ENCODE measurements at regions not wholly inside any gene's neighbourhood (a gene's known extent, or its start where the extent isn't known, plus 50 kb on each side); places are given as distances from the start of the nearest gene placed in this dataset.
"Not testable (repeated sequence)": the region's sequence is repeated elsewhere in the genome, so short reads cannot be mapped to it uniquely, and the experiment has no call there.

DNA sequence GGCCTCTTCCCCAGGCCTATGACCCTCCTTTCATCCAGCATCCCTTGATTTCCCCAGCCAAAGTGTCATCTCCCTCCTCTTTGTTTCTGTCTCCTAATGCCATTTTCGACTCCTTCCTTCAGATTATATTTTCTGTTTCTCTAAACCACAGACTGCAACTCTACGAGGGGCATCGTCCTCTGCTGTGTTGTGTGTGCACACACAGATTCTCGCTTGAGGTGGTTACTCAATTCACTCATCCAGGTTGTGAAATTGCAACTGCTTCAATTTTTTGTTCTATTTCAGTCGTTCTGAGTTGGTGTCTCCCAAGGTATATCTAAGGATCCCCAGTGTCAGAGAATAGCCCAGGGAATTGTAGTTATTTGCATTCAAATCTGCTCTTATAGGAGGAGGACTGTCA is 113.5 kb upstream of the NDUFV2 start:
- DNase-seq (ENCODE audit: low read depth in 1 of 2, low spot score in 1 of 2) = no peak

DNA sequence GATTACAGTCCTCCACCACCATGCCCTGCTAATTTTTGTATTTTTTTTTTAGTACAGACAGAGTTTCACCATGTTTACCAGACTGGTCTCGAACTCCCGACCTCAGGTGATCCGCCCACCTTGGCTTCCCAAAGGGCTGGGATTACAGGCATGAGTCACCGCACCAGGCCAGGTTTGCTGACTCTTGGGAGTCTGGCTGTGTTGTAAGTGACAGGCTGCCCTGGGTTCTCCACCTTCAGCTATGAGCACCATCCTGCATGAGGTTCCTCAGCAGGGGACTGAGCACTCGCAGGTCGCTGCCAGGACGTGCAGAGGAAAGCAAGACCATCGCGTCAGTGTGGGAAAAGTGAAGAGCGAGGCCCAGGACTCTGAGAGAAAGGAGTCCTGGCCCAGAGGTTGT is 112.6 kb upstream of the NDUFV2 start:
- no peak for DNase-seq (ENCODE audit: low read depth in 1 of 2, low spot score in 1 of 2)

DNA sequence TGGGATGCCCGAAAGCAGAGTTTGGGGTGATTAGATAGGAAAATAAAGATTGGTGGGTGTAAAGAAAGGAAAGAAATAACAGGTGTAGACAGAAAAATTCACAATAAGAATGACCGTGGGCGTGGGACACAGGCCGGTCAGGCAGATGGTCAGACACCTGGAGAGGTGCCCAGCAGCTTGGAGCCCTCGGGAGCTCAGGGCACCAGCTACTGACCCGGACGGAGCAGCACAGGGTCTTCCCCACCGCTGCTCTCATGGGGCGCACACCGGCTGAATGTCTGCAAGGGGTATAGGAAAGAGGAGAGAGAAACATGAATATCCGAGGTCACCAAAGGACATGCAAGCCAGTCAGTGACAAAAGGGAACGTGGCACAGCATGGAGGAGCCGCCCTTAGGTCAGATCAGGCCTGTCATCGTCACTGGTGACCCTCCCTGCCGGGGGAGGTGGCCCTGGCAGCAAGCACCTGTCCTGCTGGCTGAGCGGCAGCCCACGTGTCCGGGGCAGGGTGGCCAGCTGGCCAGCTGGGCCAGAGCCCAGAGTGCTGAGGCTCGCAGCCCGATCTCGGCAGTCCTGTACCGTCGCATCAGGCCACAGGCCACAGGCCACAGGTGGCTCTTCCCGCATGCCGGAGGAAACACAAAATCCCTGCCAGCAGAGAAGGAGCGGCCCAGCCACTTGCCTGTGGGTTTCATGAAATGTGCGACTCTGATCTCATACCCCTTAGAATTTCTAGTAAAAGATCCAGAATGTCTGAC is 112.0 kb upstream of the NDUFV2 start:
- DNase-seq (ENCODE audit: low read depth in 1 of 2, low spot score in 1 of 2) = no peak

DNA sequence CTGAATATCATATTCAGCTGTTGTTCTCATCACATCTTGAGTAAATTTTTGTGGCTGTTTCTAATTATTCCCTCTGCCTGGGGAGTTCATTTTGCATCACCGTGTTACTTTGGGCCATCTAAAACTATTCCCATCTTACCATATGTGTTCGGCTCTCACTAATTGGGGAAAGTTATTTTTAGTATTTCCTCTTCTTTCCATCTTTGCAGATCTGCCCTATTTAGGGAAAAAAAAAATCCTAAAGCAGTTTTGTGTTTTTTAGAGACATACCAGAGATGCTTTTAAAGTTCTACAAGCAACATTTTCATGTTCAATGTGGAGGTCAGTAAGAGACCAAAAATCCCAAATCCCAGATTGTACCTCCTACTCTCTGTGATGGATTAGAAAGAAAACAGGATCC is 111.3 kb upstream of the NDUFV2 start:
- DNase-seq (ENCODE audit: low read depth in 1 of 2, low spot score in 1 of 2) = no peak

- not testable (repeated sequence) for DNase-seq (ENCODE audit: low read depth in 1 of 2, low spot score in 1 of 2)
Measured at GRCh38 chr18:8992500-8992899, 110.0 kb upstream of the NDUFV2 start.

- DNase-seq (ENCODE audit: low read depth in 1 of 2, low spot score in 1 of 2) = no peak
Measured at GRCh38 chr18:8994603-8995002, 107.9 kb upstream of the NDUFV2 start.

GRCh38 chr18:8995096-8995495 is 107.4 kb upstream of the NDUFV2 start:
- no peak for DNase-seq (ENCODE audit: low read depth in 1 of 2, low spot score in 1 of 2)

DNA sequence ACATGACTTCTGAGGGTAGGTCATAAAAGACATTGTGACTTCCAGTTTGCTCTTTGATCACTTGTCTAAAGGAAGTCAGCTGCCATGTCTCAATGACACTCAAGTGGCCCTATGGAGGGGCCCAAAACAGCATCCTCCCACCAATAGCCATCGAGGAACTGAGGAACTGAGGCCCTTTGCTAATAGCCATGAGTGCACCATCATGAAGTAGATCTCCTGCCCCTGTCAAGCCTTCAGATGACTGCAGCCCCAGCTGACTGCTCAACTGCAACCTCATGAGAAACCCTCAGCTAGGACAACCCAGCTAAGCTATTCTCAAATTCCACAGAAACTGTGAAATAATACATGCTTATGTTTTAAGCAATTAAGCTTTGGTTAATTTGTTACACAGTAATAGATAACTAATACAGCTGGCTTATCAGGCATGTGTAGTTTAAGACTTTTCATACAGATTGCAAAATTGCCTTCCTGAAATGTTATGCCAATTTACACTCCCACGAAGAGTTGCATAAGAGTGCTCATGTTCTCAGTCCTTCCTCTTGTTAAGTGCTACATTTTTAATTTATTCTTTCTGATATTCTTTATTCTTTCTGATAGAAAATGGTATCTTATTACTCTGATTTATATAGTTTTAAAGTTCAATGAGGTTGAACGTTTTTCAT is 105.6 kb upstream of the NDUFV2 start:
- no peak for DNase-seq (ENCODE audit: low read depth in 1 of 2, low spot score in 1 of 2)

DNA sequence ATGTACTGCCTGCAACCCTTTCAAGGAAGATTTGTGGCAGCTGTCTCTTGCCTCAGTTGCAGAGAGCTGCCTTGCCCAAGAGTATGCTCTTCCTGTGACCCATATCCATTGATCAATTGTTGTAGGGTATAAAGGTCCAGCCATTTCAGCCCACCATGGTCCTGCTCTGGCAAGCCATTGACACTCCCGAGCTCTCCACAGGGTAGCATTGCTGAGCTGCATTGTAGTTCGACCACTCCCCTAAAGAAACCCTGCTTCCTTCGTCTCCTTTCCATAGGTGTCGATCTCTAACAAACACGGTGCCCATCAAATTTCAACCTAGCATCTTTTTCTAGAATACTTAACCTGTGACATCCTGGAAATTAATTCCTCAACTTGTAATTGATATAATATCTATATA is 104.9 kb upstream of the NDUFV2 start:
- DNase-seq (ENCODE audit: low read depth in 1 of 2, low spot score in 1 of 2) = no peak

- no peak for DNase-seq (ENCODE audit: low read depth in 1 of 2, low spot score in 1 of 2)
Measured at GRCh38 chr18:8998481-8999217, 103.8 kb upstream of the NDUFV2 start.

GRCh38 chr18:8999872-9000271 is 102.6 kb upstream of the NDUFV2 start:
- DNase-seq (ENCODE audit: low read depth in 1 of 2, low spot score in 1 of 2) = no peak

GRCh38 chr18:9000733-9001132 is 101.8 kb upstream of the NDUFV2 start:
- DNase-seq (ENCODE audit: low read depth in 1 of 2, low spot score in 1 of 2) = no peak

DNA sequence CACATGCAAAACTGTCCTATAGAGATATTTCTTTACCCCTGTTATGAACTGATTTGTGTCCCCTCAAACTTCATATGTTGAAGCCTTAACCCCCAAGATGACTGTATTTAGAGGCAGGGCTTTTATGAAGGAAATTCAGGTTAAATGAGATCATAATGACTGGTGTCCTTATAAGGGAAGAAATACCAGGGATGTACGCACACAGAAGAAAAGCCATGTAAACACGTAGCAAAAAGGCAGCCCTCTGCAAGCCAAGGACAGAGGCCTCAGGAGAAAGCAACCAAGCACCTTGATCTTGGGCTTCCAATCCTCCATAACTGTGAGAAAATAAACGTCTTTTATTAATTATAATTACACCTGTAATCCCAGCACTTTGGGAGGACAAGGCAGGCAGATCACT is 101.3 kb upstream of the NDUFV2 start:
- DNase-seq (ENCODE audit: low read depth in 1 of 2, low spot score in 1 of 2) = no peak

DNA sequence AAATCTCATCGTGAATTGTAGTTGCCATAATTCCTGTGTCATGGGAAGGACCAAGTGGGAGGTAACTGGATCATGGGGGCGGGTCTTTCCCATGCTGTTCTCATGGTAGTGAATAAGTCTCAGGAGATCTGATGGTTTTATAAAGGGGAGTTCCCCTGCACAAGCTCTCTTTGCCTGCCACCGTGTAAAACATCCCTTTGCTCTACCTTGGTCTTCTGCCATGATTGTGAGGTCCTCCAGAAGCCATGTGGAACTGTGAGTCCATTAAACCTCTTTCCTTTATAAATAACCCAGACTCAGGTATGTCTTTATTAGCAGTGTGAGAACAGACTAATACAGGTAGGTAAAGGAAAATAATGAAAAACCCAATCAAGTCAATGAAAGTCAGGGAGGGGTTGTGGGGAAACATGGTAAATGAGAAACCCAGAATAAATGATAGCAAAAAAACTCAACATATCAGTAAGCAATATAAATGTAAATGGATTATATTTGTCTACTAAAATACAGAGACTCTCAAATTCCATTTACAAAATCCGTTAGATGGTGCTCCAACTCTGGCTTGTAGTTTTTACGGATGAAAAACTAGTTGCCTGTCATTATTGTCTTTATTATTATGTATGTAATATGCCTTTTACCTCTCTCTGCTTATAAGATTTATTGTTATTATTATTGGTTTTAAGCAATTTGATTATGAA is 98.9 kb upstream of the NDUFV2 start:
- no peak for DNase-seq (ENCODE audit: low read depth in 1 of 2, low spot score in 1 of 2)

- DNase-seq (ENCODE audit: low read depth in 1 of 2, low spot score in 1 of 2) = not testable (repeated sequence)
Measured at GRCh38 chr18:9004308-9004707, 98.2 kb upstream of the NDUFV2 start.

DNA sequence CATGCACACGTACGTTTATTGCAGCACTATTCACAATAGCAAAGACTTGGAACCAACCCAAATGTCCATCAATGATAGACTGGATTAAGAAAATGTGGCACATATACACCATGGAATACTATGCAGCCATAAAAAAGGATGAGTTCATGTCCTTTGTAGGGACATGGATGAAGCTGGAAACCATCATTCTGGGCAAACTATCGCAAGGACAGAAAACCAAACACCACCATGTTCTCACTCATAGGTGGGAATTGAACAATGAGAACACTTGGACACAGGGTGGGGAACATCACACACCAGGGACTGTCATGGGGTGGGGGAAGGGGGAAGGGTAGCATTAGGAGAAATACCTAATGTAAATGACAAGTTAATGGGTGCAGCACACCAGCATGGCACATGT is 94.8 kb upstream of the NDUFV2 start:
- DNase-seq (ENCODE audit: low read depth in 1 of 2, low spot score in 1 of 2) = not testable (repeated sequence)

DNA sequence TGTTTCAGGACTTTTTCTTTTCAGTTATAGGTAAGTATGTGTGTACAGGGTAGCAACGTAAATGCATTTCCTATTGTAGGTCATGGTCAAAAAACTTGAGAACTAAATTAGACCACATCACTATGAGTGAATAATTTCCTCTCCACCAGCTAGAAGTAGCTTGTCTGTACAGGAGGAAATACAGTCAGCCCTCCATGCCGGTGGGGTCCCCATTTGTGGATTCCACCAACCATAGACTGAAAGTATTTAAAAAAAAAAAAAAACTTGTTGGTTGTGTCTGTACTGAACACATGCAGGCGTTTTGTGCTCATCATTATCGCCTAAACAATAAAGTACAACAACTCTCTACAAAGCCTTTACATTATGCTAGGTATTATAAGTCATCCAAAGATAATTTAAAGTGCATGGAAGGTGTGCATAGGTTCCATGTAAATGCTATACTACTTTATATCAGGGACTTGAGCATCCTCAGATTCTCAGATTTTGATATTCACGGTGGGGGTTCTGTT is 94.2 kb upstream of the NDUFV2 start:
- no peak for DNase-seq (ENCODE audit: low read depth in 1 of 2, low spot score in 1 of 2)

DNA sequence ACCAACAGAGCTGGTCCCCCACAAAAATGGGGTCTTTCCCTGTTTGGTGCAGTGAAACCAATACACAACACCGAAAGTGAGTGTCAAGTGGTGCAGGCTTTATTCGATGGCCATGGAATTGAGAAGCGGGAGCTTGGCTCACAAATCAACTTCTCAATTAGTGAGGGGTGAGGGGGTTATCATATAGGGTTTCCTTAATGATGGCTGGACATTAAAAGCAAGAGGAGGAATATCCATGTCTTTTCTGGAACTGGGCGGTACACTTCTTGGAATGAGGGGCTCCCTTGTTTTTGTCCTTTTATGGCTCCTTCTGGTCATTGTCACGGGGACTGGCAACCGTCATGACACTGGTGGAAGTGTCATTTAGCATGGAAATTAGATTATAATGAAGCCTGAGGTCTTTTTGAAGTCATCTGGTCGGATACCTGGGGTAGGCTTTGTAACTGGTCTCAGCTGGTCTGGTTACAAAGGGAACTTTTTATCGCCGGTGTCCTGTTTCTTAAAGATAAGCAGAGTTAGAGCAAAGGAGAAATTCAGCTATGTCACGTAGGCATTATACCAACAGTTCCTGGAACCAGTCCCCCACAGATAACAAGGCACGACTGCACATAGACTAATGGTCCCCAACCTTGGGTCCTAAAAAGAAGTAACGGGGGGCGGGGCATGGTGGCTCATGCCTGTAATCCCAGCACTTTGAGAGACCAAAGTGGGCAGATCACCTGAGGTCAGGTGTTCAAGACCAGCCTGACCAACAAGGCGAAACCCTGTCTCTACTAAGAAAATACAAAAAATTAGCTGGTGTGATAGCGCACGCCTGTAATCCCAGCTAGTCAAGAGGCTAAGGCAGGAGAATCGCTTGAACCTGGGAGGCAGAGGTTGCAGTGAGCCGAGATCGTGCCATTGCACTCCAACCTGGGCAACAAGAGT is 93.5 kb upstream of the NDUFV2 start:
- DNase-seq (ENCODE audit: low read depth in 1 of 2, low spot score in 1 of 2) = no peak

GRCh38 chr18:9009703-9010488 is 92.6 kb upstream of the NDUFV2 start:
- DNase-seq (ENCODE audit: low read depth in 1 of 2, low spot score in 1 of 2) = no peak

GRCh38 chr18:9011431-9011830 is 91.1 kb upstream of the NDUFV2 start:
- no peak for DNase-seq (ENCODE audit: low read depth in 1 of 2, low spot score in 1 of 2)

Measured in activated T-helper 1 cell treated with anti-CD3 and anti-CD28 coated beads, Interleukin-2, amount 50 U/mL, for 16 hours (primary cell).